ENCODE measurements at regions not wholly inside any gene's neighbourhood (a gene's known extent, or its start where the extent isn't known, plus 50 kb on each side); places are given as distances from the start of the nearest gene placed in this dataset.

DNA sequence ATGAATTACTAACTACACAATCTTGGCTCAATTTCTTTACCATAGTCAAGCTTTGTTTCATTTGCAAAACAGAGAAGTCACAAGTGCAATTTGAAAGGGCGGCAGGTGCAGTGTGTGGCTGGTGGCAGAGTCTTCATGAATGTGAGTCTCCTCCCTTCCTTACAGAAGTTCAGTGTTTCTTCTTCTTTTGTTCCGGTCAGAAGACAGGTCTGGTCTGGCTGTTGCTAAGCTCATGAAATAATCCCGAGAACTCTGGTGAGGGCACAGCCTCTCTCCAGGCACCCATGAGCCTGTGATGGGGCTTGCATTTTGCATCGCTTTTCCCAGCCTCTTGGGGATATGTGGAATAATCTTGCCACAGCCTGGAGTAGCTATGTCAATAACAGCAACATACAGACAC lies 824.8 kb upstream of the SALL3 start:
- no peak for TF ChIP-seq POLR2A (IDR thresholded peaks at IDR 0.05)
- TF ChIP-seq, protein P1, sequence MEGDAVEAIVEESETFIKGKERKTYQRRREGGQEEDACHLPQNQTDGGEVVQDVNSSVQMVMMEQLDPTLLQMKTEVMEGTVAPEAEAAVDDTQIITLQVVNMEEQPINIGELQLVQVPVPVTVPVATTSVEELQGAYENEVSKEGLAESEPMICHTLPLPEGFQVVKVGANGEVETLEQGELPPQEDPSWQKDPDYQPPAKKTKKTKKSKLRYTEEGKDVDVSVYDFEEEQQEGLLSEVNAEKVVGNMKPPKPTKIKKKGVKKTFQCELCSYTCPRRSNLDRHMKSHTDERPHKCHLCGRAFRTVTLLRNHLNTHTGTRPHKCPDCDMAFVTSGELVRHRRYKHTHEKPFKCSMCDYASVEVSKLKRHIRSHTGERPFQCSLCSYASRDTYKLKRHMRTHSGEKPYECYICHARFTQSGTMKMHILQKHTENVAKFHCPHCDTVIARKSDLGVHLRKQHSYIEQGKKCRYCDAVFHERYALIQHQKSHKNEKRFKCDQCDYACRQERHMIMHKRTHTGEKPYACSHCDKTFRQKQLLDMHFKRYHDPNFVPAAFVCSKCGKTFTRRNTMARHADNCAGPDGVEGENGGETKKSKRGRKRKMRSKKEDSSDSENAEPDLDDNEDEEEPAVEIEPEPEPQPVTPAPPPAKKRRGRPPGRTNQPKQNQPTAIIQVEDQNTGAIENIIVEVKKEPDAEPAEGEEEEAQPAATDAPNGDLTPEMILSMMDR (IDR thresholded peaks at IDR 0.05), result no peak
- no peak for TF ChIP-seq POLR2AphosphoS5 (IDR thresholded peaks at IDR 0.05)
- TF ChIP-seq EP300 (IDR thresholded peaks at IDR 0.05; ENCODE audit: low read depth), result no peak
